ENCODE measurements at regions not wholly inside any gene's neighbourhood (a gene's known extent, or its start where the extent isn't known, plus 50 kb on each side); places are given as distances from the start of the nearest gene placed in this dataset.

DNA sequence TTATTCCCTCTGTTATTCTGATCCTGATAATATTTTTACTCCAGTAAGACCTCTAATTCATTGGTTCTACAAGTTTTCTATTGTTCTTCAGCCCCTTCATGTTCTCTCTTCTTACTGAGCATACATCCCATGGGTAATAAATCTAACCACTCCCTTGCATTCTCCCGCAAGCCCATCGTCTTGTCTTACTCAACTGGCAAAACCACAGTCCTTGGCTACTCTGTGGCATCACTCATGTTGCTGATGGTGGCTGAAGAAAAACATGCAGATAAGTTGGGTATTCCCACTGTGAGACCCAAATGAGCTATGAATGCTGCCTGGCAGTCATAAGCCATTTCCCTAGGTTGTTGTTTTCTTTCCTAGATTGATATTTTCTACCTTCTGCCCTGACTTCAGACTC, 402.2 kb upstream of the AADAT start:
- FAIRE-seq (no peak), DNase-seq (ENCODE audit: low read depth in 1 of 2, low spot score in 1 of 2) (no peak), ATAC-seq (no peak)
- H3K4me1 ChIP-seq: no peaks in the 10 kb centered on the region
- ChIA-PET POLR2A (no interaction called here), CTCF (no interaction called here)
- no peak overlapping the region for H3K4me3 ChIP-seq
- H3K9me3 ChIP-seq: no peaks in the 10 kb centered on the region
- no peak overlapping the region for H3K4me2 ChIP-seq
- no peak overlapping the region for H3K27ac ChIP-seq
- TF ChIP-seq PHF8 (IDR thresholded peaks at IDR 0.05; ENCODE audit: borderline replicate concordance, low read depth) (no peak), POLR2AphosphoS2 (conservative IDR thresholded peaks at IDR 0.05; ENCODE audit: low read length) (no peak), GATA3 (IDR thresholded peaks at IDR 0.05; ENCODE audit: borderline replicate concordance) (no peak), FOSB (CRISPR knock-in tag; IDR thresholded peaks at IDR 0.05) (no peak), KDM5A (IDR thresholded peaks at IDR 0.05) (no peak), HOXB5 (CRISPR knock-in tag; IDR thresholded peaks at IDR 0.05) (no peak), SREBF2 (IDR thresholded peaks at IDR 0.05) (no peak), CHD4 (IDR thresholded peaks at IDR 0.05; ENCODE audit: borderline replicate concordance) (no peak), RARB (CRISPR knock-in tag; IDR thresholded peaks at IDR 0.05) (no peak), EHMT2 (IDR thresholded peaks at IDR 0.05; ENCODE audit: low read depth) (no peak), HEYL (CRISPR knock-in tag; IDR thresholded peaks at IDR 0.05) (no peak), CEBPB (IDR thresholded peaks at IDR 0.05) (no peak)
- TF ChIP-seq, protein P1, sequence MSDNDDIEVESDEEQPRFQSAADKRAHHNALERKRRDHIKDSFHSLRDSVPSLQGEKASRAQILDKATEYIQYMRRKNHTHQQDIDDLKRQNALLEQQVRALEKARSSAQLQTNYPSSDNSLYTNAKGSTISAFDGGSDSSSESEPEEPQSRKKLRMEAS (IDR thresholded peaks at IDR 0.05): no peak
- TF ChIP-seq, protein P2, sequence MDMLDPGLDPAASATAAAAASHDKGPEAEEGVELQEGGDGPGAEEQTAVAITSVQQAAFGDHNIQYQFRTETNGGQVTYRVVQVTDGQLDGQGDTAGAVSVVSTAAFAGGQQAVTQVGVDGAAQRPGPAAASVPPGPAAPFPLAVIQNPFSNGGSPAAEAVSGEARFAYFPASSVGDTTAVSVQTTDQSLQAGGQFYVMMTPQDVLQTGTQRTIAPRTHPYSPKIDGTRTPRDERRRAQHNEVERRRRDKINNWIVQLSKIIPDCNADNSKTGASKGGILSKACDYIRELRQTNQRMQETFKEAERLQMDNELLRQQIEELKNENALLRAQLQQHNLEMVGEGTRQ (IDR thresholded peaks at IDR 0.05): no peak
- TF ChIP-seq, protein P3, sequence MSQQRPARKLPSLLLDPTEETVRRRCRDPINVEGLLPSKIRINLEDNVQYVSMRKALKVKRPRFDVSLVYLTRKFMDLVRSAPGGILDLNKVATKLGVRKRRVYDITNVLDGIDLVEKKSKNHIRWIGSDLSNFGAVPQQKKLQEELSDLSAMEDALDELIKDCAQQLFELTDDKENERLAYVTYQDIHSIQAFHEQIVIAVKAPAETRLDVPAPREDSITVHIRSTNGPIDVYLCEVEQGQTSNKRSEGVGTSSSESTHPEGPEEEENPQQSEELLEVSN (IDR thresholded peaks at IDR 0.05; ENCODE audit: borderline replicate concordance, low read depth): no peak
- TF ChIP-seq, protein P4, sequence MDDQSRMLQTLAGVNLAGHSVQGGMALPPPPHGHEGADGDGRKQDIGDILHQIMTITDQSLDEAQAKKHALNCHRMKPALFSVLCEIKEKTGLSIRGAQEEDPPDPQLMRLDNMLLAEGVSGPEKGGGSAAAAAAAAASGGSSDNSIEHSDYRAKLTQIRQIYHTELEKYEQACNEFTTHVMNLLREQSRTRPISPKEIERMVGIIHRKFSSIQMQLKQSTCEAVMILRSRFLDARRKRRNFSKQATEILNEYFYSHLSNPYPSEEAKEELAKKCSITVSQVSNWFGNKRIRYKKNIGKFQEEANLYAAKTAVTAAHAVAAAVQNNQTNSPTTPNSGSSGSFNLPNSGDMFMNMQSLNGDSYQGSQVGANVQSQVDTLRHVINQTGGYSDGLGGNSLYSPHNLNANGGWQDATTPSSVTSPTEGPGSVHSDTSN (IDR thresholded peaks at IDR 0.05): no peak
- TF ChIP-seq, protein P5, sequence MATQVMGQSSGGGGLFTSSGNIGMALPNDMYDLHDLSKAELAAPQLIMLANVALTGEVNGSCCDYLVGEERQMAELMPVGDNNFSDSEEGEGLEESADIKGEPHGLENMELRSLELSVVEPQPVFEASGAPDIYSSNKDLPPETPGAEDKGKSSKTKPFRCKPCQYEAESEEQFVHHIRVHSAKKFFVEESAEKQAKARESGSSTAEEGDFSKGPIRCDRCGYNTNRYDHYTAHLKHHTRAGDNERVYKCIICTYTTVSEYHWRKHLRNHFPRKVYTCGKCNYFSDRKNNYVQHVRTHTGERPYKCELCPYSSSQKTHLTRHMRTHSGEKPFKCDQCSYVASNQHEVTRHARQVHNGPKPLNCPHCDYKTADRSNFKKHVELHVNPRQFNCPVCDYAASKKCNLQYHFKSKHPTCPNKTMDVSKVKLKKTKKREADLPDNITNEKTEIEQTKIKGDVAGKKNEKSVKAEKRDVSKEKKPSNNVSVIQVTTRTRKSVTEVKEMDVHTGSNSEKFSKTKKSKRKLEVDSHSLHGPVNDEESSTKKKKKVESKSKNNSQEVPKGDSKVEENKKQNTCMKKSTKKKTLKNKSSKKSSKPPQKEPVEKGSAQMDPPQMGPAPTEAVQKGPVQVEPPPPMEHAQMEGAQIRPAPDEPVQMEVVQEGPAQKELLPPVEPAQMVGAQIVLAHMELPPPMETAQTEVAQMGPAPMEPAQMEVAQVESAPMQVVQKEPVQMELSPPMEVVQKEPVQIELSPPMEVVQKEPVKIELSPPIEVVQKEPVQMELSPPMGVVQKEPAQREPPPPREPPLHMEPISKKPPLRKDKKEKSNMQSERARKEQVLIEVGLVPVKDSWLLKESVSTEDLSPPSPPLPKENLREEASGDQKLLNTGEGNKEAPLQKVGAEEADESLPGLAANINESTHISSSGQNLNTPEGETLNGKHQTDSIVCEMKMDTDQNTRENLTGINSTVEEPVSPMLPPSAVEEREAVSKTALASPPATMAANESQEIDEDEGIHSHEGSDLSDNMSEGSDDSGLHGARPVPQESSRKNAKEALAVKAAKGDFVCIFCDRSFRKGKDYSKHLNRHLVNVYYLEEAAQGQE (IDR thresholded peaks at IDR 0.05): no peak
- WGBS (ENCODE audit: missing lambda C conversion rate): 19% methylated on average over 2 of the region's 2 CpGs

DNA sequence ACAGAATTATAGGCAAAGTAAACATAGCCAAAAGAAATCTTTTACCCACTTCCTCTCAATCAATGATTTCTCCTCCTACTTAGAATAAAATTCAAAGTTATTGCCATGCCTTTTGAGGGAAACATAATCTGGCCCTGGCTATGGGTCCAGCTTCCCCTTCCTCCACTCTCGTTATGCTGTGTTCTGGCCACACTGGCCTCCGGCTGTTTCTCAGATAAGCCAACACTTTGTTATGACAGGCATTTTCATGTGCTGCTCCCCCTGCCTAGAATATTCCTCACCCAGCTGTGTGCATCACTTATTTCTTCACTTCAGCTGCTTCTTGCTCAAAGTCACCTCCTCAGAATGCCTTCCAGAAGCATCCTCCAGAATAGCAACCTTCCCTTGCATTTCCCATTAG, 386.6 kb upstream of the AADAT start:
- H3K4me3 ChIP-seq: no peak overlapping the region
- no peak for FAIRE-seq
- no peaks in the 10 kb centered on the region for H3K9me3 ChIP-seq
- H3K27ac ChIP-seq: no peak overlapping the region
- TF ChIP-seq RCOR1 (IDR thresholded peaks at IDR 0.05; ENCODE audit: low read depth, low read length) (no peak), CBX2 (IDR thresholded peaks at IDR 0.05; ENCODE audit: borderline replicate concordance, low read depth) (no peak)
- TF ChIP-seq, protein P6, sequence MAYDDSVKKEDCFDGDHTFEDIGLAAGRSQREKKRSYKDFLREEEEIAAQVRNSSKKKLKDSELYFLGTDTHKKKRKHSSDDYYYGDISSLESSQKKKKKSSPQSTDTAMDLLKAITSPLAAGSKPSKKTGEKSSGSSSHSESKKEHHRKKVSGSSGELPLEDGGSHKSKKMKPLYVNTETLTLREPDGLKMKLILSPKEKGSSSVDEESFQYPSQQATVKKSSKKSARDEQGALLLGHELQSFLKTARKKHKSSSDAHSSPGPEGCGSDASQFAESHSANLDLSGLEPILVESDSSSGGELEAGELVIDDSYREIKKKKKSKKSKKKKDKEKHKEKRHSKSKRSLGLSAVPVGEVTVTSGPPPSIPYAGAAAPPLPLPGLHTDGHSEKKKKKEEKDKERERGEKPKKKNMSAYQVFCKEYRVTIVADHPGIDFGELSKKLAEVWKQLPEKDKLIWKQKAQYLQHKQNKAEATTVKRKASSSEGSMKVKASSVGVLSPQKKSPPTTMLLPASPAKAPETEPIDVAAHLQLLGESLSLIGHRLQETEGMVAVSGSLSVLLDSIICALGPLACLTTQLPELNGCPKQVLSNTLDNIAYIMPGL (CRISPR knock-in tag; IDR thresholded peaks at IDR 0.05; ENCODE audit: borderline replicate concordance): no peak
- TF ChIP-seq, protein P3 (IDR thresholded peaks at IDR 0.05; ENCODE audit: borderline replicate concordance, low read depth): no peak
- DNase-seq (ENCODE audit: low read depth in 1 of 2, low spot score in 1 of 2): no peak
- H3K4me1 ChIP-seq: no peaks in the 10 kb centered on the region
- no peak overlapping the region for H3K4me2 ChIP-seq
- WGBS (ENCODE audit: missing lambda C conversion rate): 9% methylated on average over 2 of the region's 2 CpGs
- ChIA-PET POLR2A (no interaction called here), CTCF (no interaction called here)
- no peak for ATAC-seq

Measured in A549 (cell line).